ENCODE measurements at regions not wholly inside any gene's neighbourhood (a gene's known extent, or its start where the extent isn't known, plus 50 kb on each side); places are given as distances from the start of the nearest gene placed in this dataset.

GRCh38 chr10:36801660-36802059 lies 323.7 kb upstream of the ANKRD30A start:
- TF ChIP-seq CTCF (IDR thresholded peaks at IDR 0.05) (no peak), POLR2A (IDR thresholded peaks at IDR 0.05) (no peak), POLR2AphosphoS5 (IDR thresholded peaks at IDR 0.05) (no peak)
